Activated naive CD4-positive, alpha-beta T cell treated with anti-CD3 and anti-CD28 coated beads, Interleukin-2, amount 50 U/mL, for 72 hours (primary cell): ENCODE measurements at regions not wholly inside any gene's neighbourhood (a gene's known extent, or its start where the extent isn't known, plus 50 kb on each side); places are given as distances from the start of the nearest gene placed in this dataset.

Experiments
- ATAC-seq, 2 donors: fragments of 150-1000 bp; cut with Tn5 transposase; 2 replicates each; pipeline ENCODE4 v1.10.0; 2021; ENCODE audit warnings: mild to moderate bottlenecking in 2 of 2, moderate library complexity in 2 of 2
- DNase-seq, 2 donors: peaks; one replicate each; pipeline ENCODE4 v3.0.0; 2021 to 2022; ENCODE audit warnings: low spot score in 2 of 2
- H3K27ac Mint-ChIP-seq, 2 donors: one replicate each; pipeline ENCODE4 v1.8.0; 2022; ENCODE audit warnings: mild to moderate bottlenecking in 2 of 2, mixed read lengths in 2 of 2
- H3K36me3 Mint-ChIP-seq, 2 donors: one replicate each; pipeline ENCODE4 v1.8.0; 2022; ENCODE audit warnings: mixed read lengths in 2 of 2
- H3K9me3 Mint-ChIP-seq, 2 donors: one replicate each; pipeline ENCODE4 v1.8.0; 2022; ENCODE audit warnings: mixed read lengths in 2 of 2

- Mint-ChIP-seq H3K9me3 (peaks cover 0 to 7% of the 10 kb centered on the region in 2 donors), H3K27ac (no peak overlapping the region), H3K36me3 (peaks cover 0 to 7% of the 10 kb centered on the region in 2 donors)
- ATAC-seq (no peak), DNase-seq (no peak)
Measured at GRCh38 chr3:16788440-16789056, 96.2 kb upstream of the PLCL2 start.

- ATAC-seq (no peak), DNase-seq (no peak)
- Mint-ChIP-seq H3K9me3 (peaks cover 0 to 11% of the 10 kb centered on the region in 2 donors), H3K27ac (no peak overlapping the region), H3K36me3 (peaks cover 0 to 7% of the 10 kb centered on the region in 2 donors)
Measured at GRCh38 chr3:16789344-16790120, 95.2 kb upstream of the PLCL2 start.

GRCh38 chr3:16790432-16791400 is 94.0 kb upstream of the PLCL2 start:
- ATAC-seq = peak; percentile 81 to 91

GRCh38 chr3:16793321-16793720 is 91.4 kb upstream of the PLCL2 start:
- ATAC-seq (no peak), DNase-seq (no peak)
- peak overlapping the region in 1 of 2 donors; percentile 53 for H3K27ac Mint-ChIP-seq
- H3K36me3 Mint-ChIP-seq = peaks cover 0 to 7% of the 10 kb centered on the region in 2 donors
- H3K9me3 Mint-ChIP-seq = peaks cover 0 to 11% of the 10 kb centered on the region in 2 donors

More at GRCh38 chr3:16790432-16791400, 94.0 kb upstream of the PLCL2 start:
- peak in 1 of 2 donors; percentile 4 for DNase-seq
- Mint-ChIP-seq H3K9me3 (peaks cover 0 to 11% of the 10 kb centered on the region in 2 donors), H3K36me3 (peaks cover 0 to 7% of the 10 kb centered on the region in 2 donors), H3K27ac (peak overlapping the region; percentile 13 to 77)

- H3K36me3 Mint-ChIP-seq = peaks cover 0 to 13% of the 10 kb centered on the region in 2 donors
- no peak for DNase-seq
- ATAC-seq = no peak
- no peak overlapping the region for H3K27ac Mint-ChIP-seq
- peaks cover 3 to 15% of the 10 kb centered on the region in 2 donors for H3K9me3 Mint-ChIP-seq
Measured at GRCh38 chr3:16794257-16794656, 90.5 kb upstream of the PLCL2 start.

GRCh38 chr3:16795581-16795980 is 89.2 kb upstream of the PLCL2 start:
- ATAC-seq = no peak
- peaks cover 3 to 13% of the 10 kb centered on the region in 2 donors for H3K9me3 Mint-ChIP-seq
- H3K36me3 Mint-ChIP-seq = peaks cover 0 to 5% of the 10 kb centered on the region in 2 donors
- no peak overlapping the region for H3K27ac Mint-ChIP-seq
- DNase-seq = no peak

GRCh38 chr3:16797831-16798230 is 86.9 kb upstream of the PLCL2 start:
- Mint-ChIP-seq H3K27ac (no peak overlapping the region), H3K36me3 (peaks cover 0 to 5% of the 10 kb centered on the region in 2 donors)
- DNase-seq = no peak

GRCh38 chr3:16798738-16799137 is 86.0 kb upstream of the PLCL2 start:
- no peak for ATAC-seq
- peaks cover 0 to 5% of the 10 kb centered on the region in 2 donors for H3K36me3 Mint-ChIP-seq
- no peak overlapping the region for H3K27ac Mint-ChIP-seq
- no peak for DNase-seq
- H3K9me3 Mint-ChIP-seq = peaks cover 3 to 11% of the 10 kb centered on the region in 2 donors

More at GRCh38 chr3:16797831-16798230, 86.9 kb upstream of the PLCL2 start:
- peaks cover 3 to 13% of the 10 kb centered on the region in 2 donors for H3K9me3 Mint-ChIP-seq
- ATAC-seq = no peak

- DNase-seq (no peak), ATAC-seq (no peak)
- Mint-ChIP-seq H3K9me3 (peaks cover 3 to 9% of the 10 kb centered on the region in 2 donors), H3K36me3 (peaks cover 0 to 5% of the 10 kb centered on the region in 2 donors), H3K27ac (no peak overlapping the region)
Measured at GRCh38 chr3:16800361-16800760, 84.4 kb upstream of the PLCL2 start.

GRCh38 chr3:16801223-16801622 is 83.5 kb upstream of the PLCL2 start:
- peaks cover 3 to 9% of the 10 kb centered on the region in 2 donors for H3K9me3 Mint-ChIP-seq
- H3K27ac Mint-ChIP-seq = no peak overlapping the region
- DNase-seq (no peak), ATAC-seq (no peak)
- H3K36me3 Mint-ChIP-seq = peaks cover 0 to 5% of the 10 kb centered on the region in 2 donors

GRCh38 chr3:16801698-16802097 is 83.1 kb upstream of the PLCL2 start:
- Mint-ChIP-seq H3K9me3 (peaks cover 3 to 9% of the 10 kb centered on the region in 2 donors), H3K27ac (no peak overlapping the region), H3K36me3 (peaks cover 0 to 5% of the 10 kb centered on the region in 2 donors)
- DNase-seq (no peak), ATAC-seq (no peak)

GRCh38 chr3:16802389-16802788 is 82.4 kb upstream of the PLCL2 start:
- no peak for DNase-seq
- Mint-ChIP-seq H3K9me3 (peaks cover 3 to 9% of the 10 kb centered on the region in 2 donors), H3K27ac (no peak overlapping the region), H3K36me3 (peaks cover 0 to 5% of the 10 kb centered on the region in 2 donors)
- ATAC-seq = peak in 1 of 2 donors; percentile 60

GRCh38 chr3:16803019-16803418 is 81.7 kb upstream of the PLCL2 start:
- no peak for ATAC-seq
- Mint-ChIP-seq H3K36me3 (peaks cover 0 to 5% of the 10 kb centered on the region in 2 donors), H3K9me3 (peaks cover 3 to 9% of the 10 kb centered on the region in 2 donors), H3K27ac (no peak overlapping the region)
- DNase-seq = no peak

- ATAC-seq (no peak), DNase-seq (no peak)
- H3K27ac Mint-ChIP-seq = no peak overlapping the region
- no peaks in the 10 kb centered on the region for H3K36me3 Mint-ChIP-seq
- H3K9me3 Mint-ChIP-seq = no peaks in the 10 kb centered on the region
Measured at GRCh38 chr3:16807391-16807790, 77.4 kb upstream of the PLCL2 start.

GRCh38 chr3:16808393-16809107 is 76.2 kb upstream of the PLCL2 start:
- Mint-ChIP-seq H3K9me3 (no peaks in the 10 kb centered on the region), H3K27ac (no peak overlapping the region), H3K36me3 (no peaks in the 10 kb centered on the region)
- DNase-seq = no peak
- no peak for ATAC-seq

- no peak for DNase-seq
Measured at GRCh38 chr3:16809482-16809881, 75.3 kb upstream of the PLCL2 start.

More at GRCh38 chr3:16809482-16809881, 75.3 kb upstream of the PLCL2 start:
- Mint-ChIP-seq H3K36me3 (no peaks in the 10 kb centered on the region), H3K9me3 (no peaks in the 10 kb centered on the region), H3K27ac (no peak overlapping the region)
- ATAC-seq = no peak
